Activated B cell treated with CpG ODN at 0.5 μM for 24 hours (primary cell): ENCODE measurements at regions not wholly inside any gene's neighbourhood (a gene's known extent, or its start where the extent isn't known, plus 50 kb on each side); places are given as distances from the start of the nearest gene placed in this dataset.

Experiments used
- ATAC-seq: fragments of 200-7000 bp; cut with Tn5 transposase; one replicate; pipeline ENCODE4 v1.10.0; 2021; ENCODE audit warnings: low read depth, mild to moderate bottlenecking, moderate library complexity
- CTCF ChIA-PET: fragments of 350-600 bp; sonication (Branson Sonifier 250); formaldehyde crosslinking; loops from one replicate; lab custom pipeline; 2021; ENCODE audit warnings: antibody characterized with exemption; lab: Charles Lee
- POLR2A ChIA-PET: fragments of 350-600 bp; sonication (Branson Sonifier 250); formaldehyde crosslinking; loops from one replicate; lab custom pipeline; 2021; ENCODE audit warnings: antibody characterized with exemption; lab: Charles Lee
- DNase-seq: peaks from one replicate; pipeline ENCODE4 v3.0.0; 2022
- H3K27ac Mint-ChIP-seq: one replicate; pipeline ENCODE4 v1.8.0; 2020; ENCODE audit warnings: mixed read lengths
- H3K27me3 Mint-ChIP-seq: one replicate; pipeline ENCODE4 v1.8.0; 2021; ENCODE audit warnings: mixed read lengths
- H3K36me3 Mint-ChIP-seq: one replicate; pipeline ENCODE4 v1.8.0; 2021; ENCODE audit warnings: low read depth, mixed read lengths
- H3K4me1 Mint-ChIP-seq: one replicate; pipeline ENCODE4 v1.8.0; 2021; ENCODE audit warnings: mixed read lengths
- H3K4me3 Mint-ChIP-seq: one replicate; pipeline ENCODE4 v1.8.0; 2020; ENCODE audit warnings: mild to moderate bottlenecking, mixed read lengths
- H3K9me3 Mint-ChIP-seq: one replicate; pipeline ENCODE4 v1.8.0; 2020; ENCODE audit warnings: mixed read lengths
- CTCF ChIP-seq: fragments of 200-600 bp; IDR thresholded peaks from one replicate; pipeline ENCODE4 v1.8.0; 2022; ENCODE audit warnings: antibody characterized with exemption, mild to moderate bottlenecking
- intact Hi-C: fragments of 100-400 bp; cut with micrococcal nuclease; formaldehyde crosslinking; loops from one replicate; pipeline ENCODE4 v1.15.1; 2024

- no peak for TF ChIP-seq CTCF
- Mint-ChIP-seq H3K9me3 (no peaks in the 10 kb centered on the region), H3K27ac (no peak overlapping the region), H3K4me3 (no peak overlapping the region), H3K4me1 (no peaks in the 10 kb centered on the region), H3K36me3 (no peaks in the 10 kb centered on the region), H3K27me3 (peaks cover 3% of the 10 kb centered on the region)
- intact Hi-C loops: no loop called here
- ChIA-PET CTCF (no interaction called here), POLR2A (no interaction called here)
- ATAC-seq (no peak), DNase-seq (no peak)
These were observed 311.6 kb downstream of the RPS6KC1 start for GRCh38 chr1:213362598-213362997.

GRCh38 chr1:213366141-213366831 lies 315.2 kb downstream of the RPS6KC1 start:
- CTCF ChIA-PET: interaction anchor here (0.5 kb wide), 1 partner anchor 53 kb away, joined by 3 read pairs; no protein-coding TSS in a partner anchor
- ATAC-seq (no peak), DNase-seq (no peak)
- TF ChIP-seq CTCF: no peak
- POLR2A ChIA-PET: no interaction called here
- peaks cover 3% of the 10 kb centered on the region for H3K27me3 Mint-ChIP-seq
- no peak overlapping the region for H3K4me3 Mint-ChIP-seq
- no peaks in the 10 kb centered on the region for H3K36me3 Mint-ChIP-seq
- no peaks in the 10 kb centered on the region for H3K9me3 Mint-ChIP-seq
- intact Hi-C loops: no loop called here
- no peak overlapping the region for H3K27ac Mint-ChIP-seq
- no peaks in the 10 kb centered on the region for H3K4me1 Mint-ChIP-seq

- intact Hi-C loops: no loop called here
- ATAC-seq (no peak), DNase-seq (no peak)
- H3K36me3 Mint-ChIP-seq: no peaks in the 10 kb centered on the region
- H3K27me3 Mint-ChIP-seq: peaks cover 3% of the 10 kb centered on the region
- TF ChIP-seq CTCF: no peak
- POLR2A ChIA-PET: no interaction called here
- CTCF ChIA-PET: no interaction called here
- H3K9me3 Mint-ChIP-seq: no peaks in the 10 kb centered on the region
- no peak overlapping the region for H3K27ac Mint-ChIP-seq
- H3K4me3 Mint-ChIP-seq: no peak overlapping the region
- no peaks in the 10 kb centered on the region for H3K4me1 Mint-ChIP-seq
These were observed 318.4 kb downstream of the RPS6KC1 start for GRCh38 chr1:213369465-213369864.

DNA sequence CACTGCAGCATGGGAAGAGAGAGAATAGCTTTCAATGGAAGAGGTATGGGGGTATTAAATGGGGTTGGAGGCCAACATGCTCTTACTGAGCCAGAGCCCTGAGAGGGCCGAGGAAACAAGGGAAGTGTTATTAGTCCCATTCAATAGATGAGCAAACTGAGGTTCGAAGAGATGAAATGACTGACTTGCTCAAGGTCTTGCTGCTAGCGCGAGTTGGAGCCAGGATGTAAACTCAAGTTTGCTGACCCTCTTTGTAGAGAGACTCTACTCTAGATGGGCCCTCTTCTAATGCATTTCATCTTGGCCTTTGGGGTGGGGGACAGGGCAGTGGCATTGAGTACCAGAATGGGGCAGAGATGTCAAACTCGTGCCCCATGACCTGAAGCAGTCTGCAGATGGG lies 319.5 kb downstream of the RPS6KC1 start:
- no peak for ATAC-seq
- Mint-ChIP-seq H3K27ac (no peak overlapping the region), H3K9me3 (no peaks in the 10 kb centered on the region), H3K36me3 (no peaks in the 10 kb centered on the region), H3K4me3 (no peak overlapping the region), H3K27me3 (no peaks in the 10 kb centered on the region), H3K4me1 (no peaks in the 10 kb centered on the region)
- intact Hi-C loops: no loop called here
- TF ChIP-seq CTCF: no peak
- no peak for DNase-seq
- ChIA-PET CTCF (no interaction called here), POLR2A (no interaction called here)

GRCh38 chr1:213371525-213371846 lies 320.4 kb downstream of the RPS6KC1 start:
- no peak for ATAC-seq
- TF ChIP-seq CTCF: no peak
- H3K4me1 Mint-ChIP-seq: no peaks in the 10 kb centered on the region

More at GRCh38 chr1:213371525-213371846, 320.4 kb downstream of the RPS6KC1 start:
- ChIA-PET POLR2A (no interaction called here), CTCF (no interaction called here)
- intact Hi-C loops: no loop called here
- no peaks in the 10 kb centered on the region for H3K9me3 Mint-ChIP-seq
- H3K27me3 Mint-ChIP-seq: no peaks in the 10 kb centered on the region
- H3K4me3 Mint-ChIP-seq: no peak overlapping the region
- no peak for DNase-seq
- no peaks in the 10 kb centered on the region for H3K36me3 Mint-ChIP-seq
- no peak overlapping the region for H3K27ac Mint-ChIP-seq
